ENCODE measurements at regions not wholly inside any gene's neighbourhood (a gene's known extent, or its start where the extent isn't known, plus 50 kb on each side); places are given as distances from the start of the nearest gene placed in this dataset.

DNA sequence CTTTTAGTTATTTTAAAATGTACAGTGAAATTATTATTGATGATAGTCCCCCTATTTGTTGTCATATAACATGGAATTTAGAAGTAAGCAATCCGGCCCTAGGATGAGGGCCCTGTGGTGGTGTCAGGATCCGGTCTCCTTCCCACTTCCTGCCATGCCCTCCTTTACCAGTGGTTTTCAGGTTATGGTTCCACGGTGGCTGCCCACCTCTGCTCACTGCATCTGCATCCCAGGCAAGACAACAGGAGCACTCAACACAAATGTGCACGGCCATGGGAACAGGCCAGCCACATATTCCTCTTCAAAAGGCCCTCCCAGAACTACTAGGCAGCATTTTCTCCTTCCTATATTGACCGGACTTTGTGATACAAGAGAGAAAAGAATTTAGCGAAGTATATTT lies 1007.2 kb downstream of the TBC1D22A start:
- TF ChIP-seq, protein P1, sequence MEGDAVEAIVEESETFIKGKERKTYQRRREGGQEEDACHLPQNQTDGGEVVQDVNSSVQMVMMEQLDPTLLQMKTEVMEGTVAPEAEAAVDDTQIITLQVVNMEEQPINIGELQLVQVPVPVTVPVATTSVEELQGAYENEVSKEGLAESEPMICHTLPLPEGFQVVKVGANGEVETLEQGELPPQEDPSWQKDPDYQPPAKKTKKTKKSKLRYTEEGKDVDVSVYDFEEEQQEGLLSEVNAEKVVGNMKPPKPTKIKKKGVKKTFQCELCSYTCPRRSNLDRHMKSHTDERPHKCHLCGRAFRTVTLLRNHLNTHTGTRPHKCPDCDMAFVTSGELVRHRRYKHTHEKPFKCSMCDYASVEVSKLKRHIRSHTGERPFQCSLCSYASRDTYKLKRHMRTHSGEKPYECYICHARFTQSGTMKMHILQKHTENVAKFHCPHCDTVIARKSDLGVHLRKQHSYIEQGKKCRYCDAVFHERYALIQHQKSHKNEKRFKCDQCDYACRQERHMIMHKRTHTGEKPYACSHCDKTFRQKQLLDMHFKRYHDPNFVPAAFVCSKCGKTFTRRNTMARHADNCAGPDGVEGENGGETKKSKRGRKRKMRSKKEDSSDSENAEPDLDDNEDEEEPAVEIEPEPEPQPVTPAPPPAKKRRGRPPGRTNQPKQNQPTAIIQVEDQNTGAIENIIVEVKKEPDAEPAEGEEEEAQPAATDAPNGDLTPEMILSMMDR (IDR thresholded peaks at IDR 0.05): no peak
- TF ChIP-seq EP300 (IDR thresholded peaks at IDR 0.05): no peak
